ENCODE measurements at regions not wholly inside any gene's neighbourhood (a gene's known extent, or its start where the extent isn't known, plus 50 kb on each side); places are given as distances from the start of the nearest gene placed in this dataset.
"Not testable (repeated sequence)": the region's sequence is repeated elsewhere in the genome, so short reads cannot be mapped to it uniquely, and the experiment has no call there.

- no peak for DNase-seq
These were observed 459.3 kb upstream of the SLC10A2 start for GRCh38 chr13:103525530-103525929.

DNA sequence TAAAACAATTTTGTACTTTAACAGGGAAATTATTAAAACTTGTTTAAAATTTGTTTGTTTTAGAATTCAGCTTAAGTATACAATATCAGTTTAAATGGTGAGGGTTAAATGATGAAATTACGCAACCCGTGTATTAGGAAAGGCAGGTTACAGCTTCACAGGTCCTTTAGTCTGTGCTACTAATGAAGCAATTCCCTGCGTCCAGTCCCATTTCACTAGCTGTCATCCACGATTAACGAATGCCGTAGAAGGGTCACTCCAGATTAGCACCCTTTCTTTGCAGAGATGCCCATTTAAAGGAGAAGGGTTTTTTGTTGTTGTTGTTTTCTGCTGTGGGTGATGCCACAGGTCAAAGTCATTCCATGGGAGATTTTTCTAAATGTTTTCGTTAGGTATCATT is 457.6 kb upstream of the SLC10A2 start:
- DNase-seq: no peak

- no peak for DNase-seq
These were observed 455.3 kb upstream of the SLC10A2 start for GRCh38 chr13:103521532-103521931.

GRCh38 chr13:103517768-103518102 is 451.5 kb upstream of the SLC10A2 start:
- no peak for DNase-seq

- DNase-seq: no peak
These were observed 451.0 kb upstream of the SLC10A2 start for GRCh38 chr13:103517066-103517767.

- no peak for DNase-seq
These were observed 450.0 kb upstream of the SLC10A2 start for GRCh38 chr13:103516015-103516795.

DNA sequence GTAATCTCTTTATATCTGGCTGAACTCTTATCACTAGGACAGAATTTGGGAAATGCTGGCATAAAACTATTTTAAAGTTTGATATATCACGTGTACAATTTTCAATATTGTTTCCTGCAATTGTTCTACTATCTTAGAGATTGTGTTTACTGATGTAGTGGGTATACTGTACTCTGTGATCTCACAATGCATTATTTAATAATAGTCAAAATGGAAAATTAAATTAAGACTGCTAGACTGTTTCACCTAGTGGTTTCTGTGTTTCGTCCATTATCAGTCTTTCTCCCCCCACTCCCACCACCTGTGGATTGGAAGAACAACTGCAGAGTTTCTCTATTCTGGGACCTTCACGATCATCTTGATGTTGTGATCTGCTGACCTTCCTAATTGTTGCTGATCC is 449.2 kb upstream of the SLC10A2 start:
- no peak for DNase-seq

GRCh38 chr13:103514619-103515018 is 448.4 kb upstream of the SLC10A2 start:
- DNase-seq: no peak

- no peak for DNase-seq
These were observed 448.0 kb upstream of the SLC10A2 start for GRCh38 chr13:103514188-103514587.

DNA sequence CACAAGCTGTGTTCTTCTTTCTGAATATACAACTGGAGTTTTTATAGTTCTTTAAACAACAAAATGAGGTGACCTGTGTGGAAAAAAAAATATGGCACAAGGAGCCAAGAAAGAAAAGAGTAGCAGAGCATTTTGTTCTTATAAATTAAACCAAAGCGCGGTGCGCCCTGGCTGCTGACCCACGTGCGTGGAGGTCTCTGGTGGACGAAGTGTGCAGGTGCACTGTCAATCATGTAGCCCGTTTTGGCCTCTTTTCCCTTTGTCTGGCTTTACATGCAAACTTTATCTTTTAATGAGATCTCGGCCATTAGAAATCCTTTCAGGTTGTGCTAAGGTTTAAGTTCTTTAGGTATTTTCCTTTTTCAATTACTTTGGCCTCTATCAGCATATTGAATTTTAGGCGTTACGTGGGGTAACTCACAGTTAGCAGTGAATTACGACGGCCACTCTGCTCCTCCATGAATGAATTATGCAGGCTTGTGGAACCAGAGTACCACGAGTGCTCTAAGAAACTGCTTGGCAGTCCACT is 443.9 kb upstream of the SLC10A2 start:
- no peak for DNase-seq

- no peak for DNase-seq
These were observed 431.2 kb upstream of the SLC10A2 start for GRCh38 chr13:103497404-103497803.

DNA sequence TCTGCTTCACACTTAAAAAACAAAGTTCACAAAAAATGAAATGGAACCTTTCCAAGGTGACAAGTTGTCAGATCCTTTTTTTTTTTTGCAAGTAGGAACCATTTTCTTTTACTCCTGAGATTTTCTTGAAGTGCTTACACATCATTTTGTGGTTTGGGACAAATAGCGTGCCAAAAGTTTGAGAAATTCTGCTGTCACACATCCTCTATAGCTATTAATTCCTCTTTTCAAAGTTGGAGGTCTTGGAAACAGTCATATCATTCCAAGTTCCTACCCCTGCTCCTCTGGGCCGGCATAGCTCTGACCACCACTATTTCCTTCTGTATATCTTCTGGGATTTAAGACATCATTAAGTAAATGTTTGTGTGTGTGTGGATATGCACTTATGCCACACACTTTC is 421.6 kb upstream of the SLC10A2 start:
- no peak for DNase-seq

- no peak for DNase-seq
These were observed 406.9 kb upstream of the SLC10A2 start for GRCh38 chr13:103473081-103473480.

- DNase-seq: no peak
These were observed 405.7 kb upstream of the SLC10A2 start for GRCh38 chr13:103471896-103472295.

- no peak for DNase-seq
These were observed 403.6 kb upstream of the SLC10A2 start for GRCh38 chr13:103469771-103470170.

DNA sequence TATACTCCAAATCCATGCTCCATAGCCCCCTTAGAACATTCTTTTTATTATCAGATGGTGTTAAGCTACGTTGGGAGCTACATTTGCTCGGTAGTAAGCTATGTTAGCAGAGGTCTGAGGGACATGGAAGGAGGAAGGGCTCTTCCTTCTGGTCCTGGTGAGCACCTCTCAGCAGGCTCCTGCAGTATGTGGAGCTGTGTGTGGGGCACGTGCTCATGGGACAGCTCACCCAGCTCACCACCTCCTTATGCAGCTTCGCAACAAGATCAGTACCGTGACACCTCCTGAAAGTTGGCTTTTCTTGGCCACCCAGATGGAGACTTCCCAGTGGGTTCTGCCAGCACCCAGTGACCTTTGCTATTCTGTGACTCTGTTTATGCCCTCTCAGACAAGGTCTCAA is 400.5 kb upstream of the SLC10A2 start:
- no peak for DNase-seq

GRCh38 chr13:103460246-103460645 is 394.0 kb upstream of the SLC10A2 start:
- DNase-seq: not testable (repeated sequence)

DNA sequence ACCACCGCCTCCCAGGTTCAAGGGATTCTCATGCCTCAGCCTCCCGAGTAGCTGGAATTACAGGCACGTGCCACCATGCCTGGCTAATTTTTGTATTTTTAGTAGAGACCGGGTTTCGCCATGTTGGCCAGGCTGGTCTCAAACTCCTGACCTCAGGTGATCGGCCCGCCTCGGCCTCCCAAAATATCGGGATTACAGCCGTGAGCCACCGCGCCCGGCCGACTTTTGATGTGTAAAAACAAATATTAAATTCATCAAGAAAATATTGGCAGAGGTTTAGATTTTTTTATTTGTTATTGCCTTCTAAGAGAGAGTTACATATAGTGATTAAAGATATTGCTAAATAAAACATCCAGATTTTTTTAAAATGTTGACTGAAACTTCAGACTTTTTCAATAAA is 390.8 kb upstream of the SLC10A2 start:
- not testable (repeated sequence) for DNase-seq

DNA sequence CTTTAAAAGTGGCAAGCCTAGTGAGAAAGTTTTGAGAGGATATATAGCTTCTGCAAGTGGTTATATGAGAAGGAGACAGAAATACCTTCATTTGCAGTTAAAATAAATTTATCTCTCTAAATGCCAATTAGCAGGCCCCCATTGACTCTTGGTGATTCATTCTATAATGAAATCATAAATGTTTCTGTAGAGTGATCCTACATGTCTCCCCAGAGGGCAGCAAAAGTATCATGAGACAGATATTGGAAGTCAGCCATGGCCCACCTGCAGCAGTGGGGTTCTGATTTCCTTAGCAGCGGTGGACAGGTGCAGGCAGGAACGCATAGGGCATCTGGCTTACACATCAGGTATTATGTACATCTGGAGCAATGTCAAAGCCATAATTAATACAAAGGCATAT is 385.4 kb upstream of the SLC10A2 start:
- no peak for DNase-seq

GRCh38 chr13:103443604-103444003 is 377.4 kb upstream of the SLC10A2 start:
- DNase-seq: no peak

DNA sequence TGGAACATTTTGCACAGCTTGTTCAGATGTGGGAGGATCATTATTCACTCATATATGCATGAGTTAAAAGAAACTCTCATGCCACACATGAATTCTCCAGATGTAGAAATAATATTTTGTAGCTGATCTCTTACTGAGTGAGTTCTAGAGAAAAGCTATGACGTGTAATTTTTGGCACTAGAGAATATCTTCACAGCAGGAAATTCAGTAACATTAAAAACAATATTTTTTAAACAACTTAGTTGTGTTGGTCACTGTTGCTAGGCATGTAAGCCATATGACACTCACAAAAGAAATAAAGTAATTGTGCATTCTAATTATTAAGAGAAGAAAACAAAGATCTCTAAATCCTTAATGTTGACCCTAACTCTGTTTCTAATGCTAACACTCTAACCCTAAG is 371.4 kb upstream of the SLC10A2 start:
- DNase-seq: no peak

DNA sequence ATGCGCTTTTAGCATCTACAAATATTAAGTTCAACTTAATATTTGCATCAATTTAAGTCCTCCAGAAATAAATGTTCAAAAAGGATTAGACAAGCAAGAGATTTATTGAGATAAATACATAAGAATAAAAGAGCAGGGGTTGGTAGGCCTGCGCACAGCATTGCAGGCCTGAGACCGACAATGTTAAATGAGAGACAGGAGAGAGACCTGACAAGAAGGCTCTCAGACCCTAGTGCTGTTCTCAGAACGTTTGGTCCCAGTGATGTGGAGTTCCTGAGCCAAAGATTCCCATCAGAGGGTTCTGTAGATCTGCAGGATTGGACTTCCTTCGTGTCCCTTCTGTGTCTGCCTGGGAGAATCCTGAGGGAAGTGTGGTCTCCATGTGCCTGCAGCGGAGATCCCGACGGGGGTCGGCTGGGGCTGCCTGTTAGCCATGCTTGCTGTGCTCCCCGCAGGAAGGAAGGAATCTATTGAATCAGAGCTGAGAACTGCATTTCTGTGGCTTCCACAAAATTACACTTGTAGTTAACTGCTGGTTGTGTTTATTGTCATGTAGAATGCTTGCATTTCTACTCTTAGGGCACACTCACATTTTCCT is 369.9 kb upstream of the SLC10A2 start:
- no peak for DNase-seq

DNA sequence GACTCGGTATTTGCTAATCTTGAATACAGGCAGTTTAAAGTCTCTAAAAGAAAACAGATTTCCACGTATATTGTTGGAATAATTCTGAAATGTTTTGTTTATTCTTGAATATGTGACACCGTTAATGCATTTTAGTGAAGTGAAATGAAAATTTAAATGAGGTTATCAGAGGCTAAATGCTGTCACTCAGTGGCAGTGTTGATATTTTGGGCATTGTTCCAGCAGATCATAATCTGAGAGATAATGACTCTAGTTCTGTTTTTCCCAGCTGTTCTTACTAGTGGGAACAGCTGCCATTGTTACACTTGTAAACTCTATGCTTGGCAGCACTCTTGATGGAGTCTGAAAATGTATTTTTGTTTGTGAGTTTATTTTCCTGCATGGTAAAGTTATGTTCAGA is 365.6 kb upstream of the SLC10A2 start:
- no peak for DNase-seq

DNA sequence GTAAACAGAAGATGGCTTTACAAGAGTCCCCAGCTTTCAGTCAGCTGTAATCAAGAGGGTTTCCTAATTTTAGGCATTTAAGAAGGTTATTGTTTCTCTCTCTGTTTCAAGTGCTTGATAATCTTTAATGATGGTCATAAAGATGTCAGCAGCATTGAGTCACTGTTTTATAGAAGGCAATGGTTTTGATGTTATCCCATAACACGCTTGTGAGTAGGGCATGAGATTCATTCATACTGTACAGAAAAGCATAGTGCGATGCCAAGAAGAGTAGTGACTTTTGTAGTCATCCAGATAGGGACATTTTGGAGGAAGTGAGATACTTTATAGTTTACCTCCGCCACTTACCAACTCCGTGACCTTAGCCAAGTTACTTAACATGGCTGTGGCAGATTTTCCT is 364.2 kb upstream of the SLC10A2 start:
- no peak for DNase-seq

All from hippocampal formation (tissue), 2 donors.